Erythroblast (primary cell): ENCODE measurements at regions not wholly inside any gene's neighbourhood (a gene's known extent, or its start where the extent isn't known, plus 50 kb on each side); places are given as distances from the start of the nearest gene placed in this dataset.

Experiments
- GATA1 ChIP-seq: IDR thresholded peaks from 2 replicates; pipeline ENCODE4 v1.6.1; 2011; ENCODE audit warnings: low read depth, mild to moderate bottlenecking, control low read depth, low read length, moderate library complexity
- POLR2A ChIP-seq: IDR thresholded peaks from 2 replicates; pipeline ENCODE4 v1.6.1; 2011; ENCODE audit warnings: mild to moderate bottlenecking, low read length

DNA sequence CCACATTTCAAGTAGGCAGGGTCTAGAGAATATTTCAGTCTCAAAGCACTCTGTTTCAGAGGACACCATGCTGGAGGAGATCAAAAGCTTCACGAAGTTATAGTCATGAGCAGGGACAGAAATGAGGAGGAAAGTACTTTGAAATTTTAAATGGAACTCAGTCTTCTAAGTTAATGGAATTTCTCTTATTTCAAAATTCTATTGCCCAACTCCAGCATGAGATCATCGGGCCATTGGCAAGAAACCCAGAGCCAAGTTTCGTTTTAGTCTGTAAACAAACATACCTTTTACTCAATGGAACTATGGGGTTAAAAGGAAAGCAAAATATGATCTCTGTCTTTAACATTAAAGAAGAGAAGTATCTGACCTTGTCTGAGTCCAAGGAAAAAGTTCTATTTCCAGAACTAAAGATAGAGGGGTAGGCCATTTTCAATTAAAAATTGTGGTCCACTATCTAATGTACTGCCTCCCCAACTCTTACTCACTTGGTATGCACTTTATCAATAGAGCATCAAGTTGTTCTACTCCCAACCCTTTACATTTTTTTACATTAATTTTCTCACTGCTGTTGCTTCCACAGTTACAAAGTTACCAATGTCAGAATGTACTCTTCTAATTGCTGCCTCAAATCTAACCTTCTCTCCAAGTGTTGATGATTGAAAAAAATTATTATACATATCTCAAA lies 235.3 kb upstream of the NRSN1 start:
- TF ChIP-seq POLR2A (no peak), GATA1 (no peak)
